Limb (tissue), 2 donors: ENCODE measurements at regions not wholly inside any gene's neighbourhood (a gene's known extent, or its start where the extent isn't known, plus 50 kb on each side); places are given as distances from the start of the nearest gene placed in this dataset.
A peak's percentile ranks its signal among the peaks of the same experiment; 100 is the strongest.
"Not testable (repeated sequence)": the region's sequence is repeated elsewhere in the genome, so short reads cannot be mapped to it uniquely, and the experiment has no call there.

Experiments
- DNase-seq, 2 donors: peaks; one replicate each; pipeline ENCODE4 v3.0.0-alpha.2; 2016; ENCODE audit errors: extremely low spot score in 2 of 2

DNA sequence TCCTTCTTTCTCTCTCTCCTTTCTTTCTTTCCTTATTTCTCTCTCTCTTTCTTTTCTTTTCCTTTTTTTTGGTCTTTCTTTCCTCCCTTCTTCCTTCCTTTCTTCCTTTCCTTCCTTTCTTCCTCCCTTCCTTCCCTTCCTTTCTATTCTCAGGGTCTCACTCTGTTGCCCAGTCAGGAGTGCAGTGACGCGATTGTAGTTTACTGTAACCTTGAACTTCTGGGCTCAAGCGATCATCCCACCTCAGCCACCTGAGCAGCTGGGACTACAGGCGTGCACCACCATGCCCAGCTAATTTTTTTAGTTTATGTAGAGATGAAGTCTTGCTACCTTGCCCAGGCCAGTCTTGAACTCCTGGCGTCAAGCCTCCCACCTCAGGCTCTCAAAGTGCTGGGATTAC, 83.8 kb upstream of the PPM1B start:
- no peak for DNase-seq

DNA sequence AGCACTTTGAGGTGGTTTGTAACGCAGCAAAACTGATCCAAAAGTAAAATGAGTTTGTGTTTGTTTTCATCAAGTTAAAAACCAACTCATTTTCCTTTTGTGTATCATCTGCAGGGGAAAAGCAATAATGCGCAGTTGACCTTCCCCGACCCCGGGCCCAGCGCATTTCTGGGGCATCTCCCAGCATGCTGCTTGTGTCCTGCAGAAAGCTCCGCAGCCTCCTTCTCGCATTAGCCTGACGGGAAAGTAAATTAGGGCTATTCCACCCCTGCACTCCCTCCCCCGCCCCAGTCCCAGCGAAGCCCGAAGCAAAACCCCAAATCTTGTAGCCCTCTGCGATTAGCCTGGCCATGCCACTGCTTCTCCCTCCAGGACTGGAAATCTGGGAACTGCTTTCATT, 82.0 kb upstream of the PPM1B start:
- DNase-seq, result peak in 1 of 2 donors; percentile 27

- DNase-seq, result peak; percentile 84 to 89
Measured at GRCh38 chr2:44087036-44087713, 81.5 kb upstream of the PPM1B start.

- DNase-seq, result no peak
Measured at GRCh38 chr2:44087714-44088092, 81.0 kb upstream of the PPM1B start.

DNA sequence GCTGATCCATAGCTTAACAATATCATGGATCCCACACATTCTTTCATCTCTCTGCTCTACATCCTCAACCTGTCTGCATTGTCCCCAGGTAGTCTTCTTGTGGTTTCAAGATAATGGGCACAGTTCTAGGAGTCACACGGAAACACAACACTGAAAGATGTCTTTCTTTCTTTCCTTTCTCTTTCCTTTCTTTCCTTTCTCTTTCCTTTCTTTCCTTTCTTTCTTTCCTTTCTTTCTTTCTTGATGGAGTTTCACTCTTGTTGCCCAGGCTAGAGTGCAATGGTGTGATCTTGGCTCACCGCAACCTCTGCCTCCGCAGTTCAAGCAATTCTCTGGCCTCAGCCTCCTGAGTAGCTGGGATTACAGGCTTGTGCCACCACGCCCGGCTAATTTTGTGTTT, 76.2 kb upstream of the PPM1B start:
- DNase-seq, result not testable (repeated sequence)

DNA sequence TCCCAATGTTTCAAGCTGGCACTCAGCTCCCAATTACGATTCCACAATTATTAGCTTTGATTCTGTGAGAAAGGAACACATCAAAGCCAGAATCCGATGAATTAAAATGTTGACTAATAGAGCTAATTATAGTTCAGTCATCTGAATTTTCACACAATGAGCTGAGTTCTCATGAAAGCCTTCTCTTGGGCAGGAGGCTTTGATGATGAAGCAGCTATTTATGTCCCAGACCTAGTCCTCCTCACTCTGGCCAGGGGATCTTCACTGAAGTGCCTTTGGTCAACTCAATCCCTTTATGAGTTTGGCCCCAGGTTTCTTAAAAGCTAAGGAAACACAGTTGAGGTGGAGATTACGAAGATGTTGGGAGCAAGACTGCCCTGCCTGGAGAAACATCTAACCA, 74.7 kb upstream of the PPM1B start:
- no peak for DNase-seq

DNA sequence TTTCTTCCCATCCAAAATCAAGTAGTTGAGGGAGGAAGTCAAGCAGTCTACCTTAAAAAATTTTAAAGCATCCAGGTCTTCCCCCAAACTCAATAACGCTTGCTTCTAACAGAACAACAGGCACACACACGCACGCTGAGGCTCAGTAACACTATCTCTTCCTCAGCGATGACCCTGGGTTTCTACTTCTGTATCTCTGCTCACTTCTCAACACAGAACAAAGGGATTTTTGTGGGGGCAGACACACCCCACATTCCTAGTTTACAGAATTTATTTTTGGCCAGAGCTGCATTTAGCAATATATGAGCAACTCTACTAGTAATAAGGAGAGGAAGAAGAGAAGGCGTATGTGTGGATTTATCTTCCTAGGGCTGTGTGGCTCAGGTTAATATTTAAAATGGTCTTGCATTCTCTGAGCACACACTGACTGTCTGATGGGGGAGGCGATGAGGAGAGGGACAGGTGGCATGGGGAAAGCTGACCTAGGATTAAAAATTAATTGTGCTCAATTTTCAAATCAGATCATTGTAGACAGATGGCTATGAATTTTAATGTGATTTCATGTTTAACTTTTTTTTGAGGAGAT, 71.3 kb upstream of the PPM1B start:
- no peak for DNase-seq

- DNase-seq, result no peak
Measured at GRCh38 chr2:44098050-44098449, 70.6 kb upstream of the PPM1B start.

DNA sequence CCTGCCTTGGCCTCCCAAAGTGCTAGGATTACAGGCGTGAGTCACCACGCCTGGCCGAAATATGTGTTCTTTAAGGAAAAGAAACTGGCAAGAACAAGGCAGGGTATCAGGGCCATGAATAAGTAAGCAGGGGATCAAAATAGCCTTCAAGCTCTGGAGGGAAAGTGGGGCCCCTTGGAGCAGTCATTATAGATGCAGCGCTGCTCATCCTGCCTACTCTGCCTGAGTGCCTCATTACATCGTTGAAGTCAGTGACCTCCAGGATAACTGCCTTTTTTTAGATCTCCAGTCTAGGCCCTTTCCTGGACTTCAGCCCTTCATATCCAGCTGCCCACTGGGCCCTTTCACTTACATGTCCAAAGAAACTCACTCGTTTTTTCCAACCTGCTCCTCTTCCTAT, 69.8 kb upstream of the PPM1B start:
- DNase-seq, result no peak

DNA sequence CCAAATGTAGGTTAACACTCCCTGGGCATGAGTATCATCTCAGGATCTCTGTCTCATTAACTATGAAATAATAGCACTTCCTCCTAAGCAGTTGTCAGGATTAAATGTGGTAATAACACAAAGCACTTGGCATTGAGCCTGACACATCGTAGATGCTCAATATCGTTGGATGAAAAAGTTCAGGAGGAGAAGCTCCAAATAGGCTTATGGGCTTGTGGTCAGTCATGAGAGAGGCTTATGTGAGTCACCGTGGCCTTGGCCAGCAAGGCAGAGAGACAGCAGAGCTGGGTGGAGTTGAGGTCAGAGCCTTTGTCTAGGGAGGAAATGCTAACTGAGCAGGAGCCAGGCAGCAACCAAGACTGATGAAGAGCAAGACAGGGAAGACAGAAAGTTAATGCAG, 68.3 kb upstream of the PPM1B start:
- DNase-seq, result no peak

DNA sequence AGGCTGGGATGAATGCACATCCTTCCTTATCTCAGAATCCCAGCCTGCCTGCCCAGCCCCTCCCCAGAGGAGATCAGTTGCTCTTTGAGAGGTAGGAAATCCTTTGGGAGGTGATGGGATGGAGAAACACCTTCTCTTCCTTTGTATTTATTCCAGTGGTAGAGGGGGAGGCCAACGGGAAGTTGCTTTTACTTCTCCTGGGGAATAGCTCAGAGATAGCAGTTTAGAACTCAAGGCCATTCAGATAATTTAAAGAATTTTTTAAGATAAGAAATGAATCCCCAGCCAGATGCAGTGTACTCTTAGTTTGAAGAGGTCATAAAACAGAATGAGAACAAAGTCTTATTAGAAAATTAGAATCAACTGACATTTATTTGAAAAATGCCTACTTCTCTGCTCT, 67.4 kb upstream of the PPM1B start:
- DNase-seq, result no peak

- no peak for DNase-seq
Measured at GRCh38 chr2:44102790-44103562, 65.7 kb upstream of the PPM1B start.

DNA sequence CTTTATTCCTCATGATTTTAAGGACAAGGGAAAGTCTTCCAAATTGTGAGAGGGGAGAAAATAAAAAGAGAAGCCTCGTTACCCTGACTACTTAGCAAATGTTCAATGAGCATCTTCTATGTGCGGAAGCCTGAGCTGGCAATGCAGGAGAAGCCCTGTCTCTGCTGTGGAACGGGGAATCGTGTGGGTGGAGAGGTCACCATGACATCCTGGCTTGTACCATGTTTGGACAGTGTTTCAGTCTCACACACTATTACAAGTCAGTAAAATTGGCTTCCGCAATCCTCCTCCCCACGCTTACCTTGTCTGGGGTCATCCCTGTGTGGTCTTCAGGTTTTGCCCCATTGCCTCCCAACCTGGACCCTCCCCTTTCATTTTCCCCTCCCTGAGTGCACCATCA, 65.0 kb upstream of the PPM1B start:
- DNase-seq, result no peak

GRCh38 chr2:44104855-44105271, 63.8 kb upstream of the PPM1B start:
- no peak for DNase-seq

- DNase-seq, result not testable (repeated sequence)
Measured at GRCh38 chr2:44106509-44106908, 62.2 kb upstream of the PPM1B start.

GRCh38 chr2:44107086-44107740, 61.5 kb upstream of the PPM1B start:
- no peak for DNase-seq

GRCh38 chr2:44107974-44108373, 60.7 kb upstream of the PPM1B start:
- DNase-seq, result no peak

DNA sequence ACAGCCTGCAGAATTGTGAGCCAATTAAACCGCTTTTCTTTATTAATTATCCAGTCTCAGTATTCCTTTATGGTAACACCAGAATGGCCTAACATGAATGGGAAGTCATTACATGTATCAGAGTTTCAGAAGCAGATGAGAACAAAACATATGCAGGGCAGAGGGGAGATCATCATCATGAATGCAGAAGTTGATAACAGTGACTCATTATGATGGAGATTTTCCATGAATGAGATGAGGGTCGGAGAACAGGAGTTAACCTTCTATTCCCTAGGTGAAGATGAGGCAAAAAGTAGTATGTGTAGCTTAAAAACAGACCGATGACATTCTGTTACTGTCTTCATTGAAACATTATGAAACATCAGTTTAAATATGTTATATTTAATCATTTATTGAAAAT, 59.5 kb upstream of the PPM1B start:
- no peak for DNase-seq

DNA sequence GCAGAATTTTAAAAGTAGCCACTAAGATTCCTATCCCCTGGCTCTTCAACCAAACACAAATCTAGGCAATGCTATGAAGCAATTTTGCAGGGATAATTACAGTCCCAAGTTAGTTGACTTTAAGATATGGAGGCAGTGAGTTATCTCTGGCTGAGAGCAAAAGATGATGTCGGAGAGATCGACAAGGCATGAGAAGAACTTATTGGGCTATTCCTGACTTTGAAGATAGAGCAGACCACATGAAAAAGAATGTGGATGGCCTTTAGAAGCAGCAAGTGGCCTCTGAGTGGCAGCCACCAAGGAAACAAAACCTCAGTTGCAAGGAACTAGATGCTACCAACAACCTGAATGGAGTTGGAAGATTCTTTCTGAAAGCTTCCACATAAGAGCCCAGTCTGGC, 58.2 kb upstream of the PPM1B start:
- DNase-seq, result no peak

DNA sequence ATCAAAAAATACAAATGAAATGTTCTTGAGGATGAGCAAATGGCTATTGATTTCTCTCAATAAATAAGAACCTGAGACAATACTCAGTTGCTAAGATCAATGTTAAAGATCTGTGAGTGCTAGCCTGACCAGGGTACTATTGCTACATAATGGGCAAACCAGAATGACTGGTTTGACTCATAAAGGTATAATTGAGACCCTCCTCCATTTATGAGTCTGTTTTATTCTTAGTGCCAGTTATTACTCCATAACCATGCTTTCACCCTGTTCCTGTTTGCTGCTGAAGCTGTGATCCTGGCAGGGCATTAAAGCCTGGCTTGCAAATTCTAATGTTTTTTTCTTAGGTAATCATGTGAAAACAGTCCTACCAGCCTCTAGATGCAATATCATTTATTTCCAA, 56.6 kb upstream of the PPM1B start:
- no peak for DNase-seq

- DNase-seq, result no peak
Measured at GRCh38 chr2:44116319-44116718, 52.4 kb upstream of the PPM1B start.

DNA sequence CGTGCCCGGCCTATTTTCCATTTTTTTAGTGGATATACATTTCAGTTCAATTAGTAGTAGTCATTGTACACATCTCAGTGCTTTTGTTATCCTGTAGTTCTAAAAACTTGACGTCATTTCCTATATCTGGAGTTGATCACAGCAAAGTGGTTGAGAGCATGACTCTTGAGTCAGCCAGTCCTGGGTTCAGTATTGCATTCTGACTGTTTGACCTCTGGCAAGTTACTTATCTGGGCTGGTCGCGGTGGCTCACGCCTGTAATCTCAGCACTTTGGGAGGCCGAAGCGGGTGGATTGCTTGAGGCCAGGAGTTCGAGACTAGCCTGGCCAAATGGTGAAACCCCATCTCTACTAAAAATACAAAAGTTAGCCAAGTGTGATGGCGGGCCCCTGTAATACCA, 50.4 kb upstream of the PPM1B start:
- no peak for DNase-seq
